Upper lobe of left lung (tissue), 4 donors: ENCODE measurements at regions not wholly inside any gene's neighbourhood (a gene's known extent, or its start where the extent isn't known, plus 50 kb on each side); places are given as distances from the start of the nearest gene placed in this dataset.

ENCODE experiments used
- POLR2A ChIP-seq, 4 donors: fragments of 450-650 bp; IDR thresholded peaks; one replicate each; pipeline ENCODE4 v1.5.1; 2016 to 2017; ENCODE audit warnings: antibody characterized with exemption in 4 of 4, mild to moderate bottlenecking in 2 of 4
- TF ChIP-seq, protein P1 (sequence below), 6 experiments: fragments of 450-650 bp in 4 of 6; fragments of 200-600 bp in 2 of 6; sonication (generic) in 2 of 6; IDR thresholded peaks; one replicate each; pipeline ENCODE4 v1.5.1; 2016 to 2019; ENCODE audit warnings: antibody characterized with exemption in 6 of 6

DNA sequence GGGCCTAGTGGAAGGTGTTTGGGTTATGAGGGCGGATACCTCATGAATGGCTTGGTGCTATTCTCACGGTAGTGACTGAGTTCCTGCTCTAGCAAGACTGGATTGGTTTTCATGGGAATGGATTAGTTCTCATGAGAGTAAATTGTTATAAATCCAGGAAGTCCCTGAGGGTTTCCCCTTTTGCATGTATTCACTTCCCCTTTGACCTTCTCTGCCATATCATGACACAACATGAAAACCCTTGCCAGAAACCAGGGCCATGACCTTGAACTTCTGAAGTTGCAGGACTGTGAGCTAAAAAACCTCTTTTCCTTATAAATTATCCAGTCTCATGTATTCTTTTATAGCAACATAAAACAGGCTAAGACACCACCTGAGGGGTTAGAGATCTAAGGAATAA, 529.7 kb upstream of the RPS6KA3 start:
- TF ChIP-seq, protein P1, sequence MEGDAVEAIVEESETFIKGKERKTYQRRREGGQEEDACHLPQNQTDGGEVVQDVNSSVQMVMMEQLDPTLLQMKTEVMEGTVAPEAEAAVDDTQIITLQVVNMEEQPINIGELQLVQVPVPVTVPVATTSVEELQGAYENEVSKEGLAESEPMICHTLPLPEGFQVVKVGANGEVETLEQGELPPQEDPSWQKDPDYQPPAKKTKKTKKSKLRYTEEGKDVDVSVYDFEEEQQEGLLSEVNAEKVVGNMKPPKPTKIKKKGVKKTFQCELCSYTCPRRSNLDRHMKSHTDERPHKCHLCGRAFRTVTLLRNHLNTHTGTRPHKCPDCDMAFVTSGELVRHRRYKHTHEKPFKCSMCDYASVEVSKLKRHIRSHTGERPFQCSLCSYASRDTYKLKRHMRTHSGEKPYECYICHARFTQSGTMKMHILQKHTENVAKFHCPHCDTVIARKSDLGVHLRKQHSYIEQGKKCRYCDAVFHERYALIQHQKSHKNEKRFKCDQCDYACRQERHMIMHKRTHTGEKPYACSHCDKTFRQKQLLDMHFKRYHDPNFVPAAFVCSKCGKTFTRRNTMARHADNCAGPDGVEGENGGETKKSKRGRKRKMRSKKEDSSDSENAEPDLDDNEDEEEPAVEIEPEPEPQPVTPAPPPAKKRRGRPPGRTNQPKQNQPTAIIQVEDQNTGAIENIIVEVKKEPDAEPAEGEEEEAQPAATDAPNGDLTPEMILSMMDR (IDR thresholded peaks at IDR 0.05), result no peak
- no peak for TF ChIP-seq POLR2A (IDR thresholded peaks at IDR 0.05)
